Spleen (tissue), 7 donors: ENCODE measurements at regions not wholly inside any gene's neighbourhood (a gene's known extent, or its start where the extent isn't known, plus 50 kb on each side); places are given as distances from the start of the nearest gene placed in this dataset.

Source experiments
- CTCF ChIP-seq, 11 experiments: fragments of 200-600 bp in 7 of 11; fragments of 450-650 bp in 4 of 11; sonication (generic) in 4 of 11; IDR thresholded peaks in 8 of 11; conservative IDR thresholded peaks in 3 of 11; 1 replicate in 7 of 11; 2 replicates in 4 of 11; pipeline versions ENCODE4 v1.4.0 to v1.8.0; 2016 to 2021; ENCODE audit warnings: antibody characterized with exemption in 11 of 11, inconsistent platforms in 4 of 11, mild to moderate bottlenecking in 1 of 11
- POLR2A ChIP-seq, 3 donors: fragments of 450-650 bp; IDR thresholded peaks; one replicate each; pipeline ENCODE4 v1.5.1; 2017; ENCODE audit warnings: antibody characterized with exemption in 3 of 3, mild to moderate bottlenecking in 1 of 3
- POLR2AphosphoS5 ChIP-seq, 3 donors: sonication (generic); formaldehyde crosslinking; IDR thresholded peaks; one replicate each; pipeline ENCODE4 v1.5.1; 2017; ENCODE audit warnings: antibody characterized with exemption in 3 of 3
- donor health status: DM: no; HTN: no; CAD: no; lungs with moderate emphysema.
- donor health status: DM: no; HTN: no; CAD: no.
- donor health status: DM: no; HTN: no; CAD: no.

- TF ChIP-seq CTCF (IDR thresholded peaks at IDR 0.05 in 8 of 11, conservative IDR thresholded peaks at IDR 0.05 in 3 of 11), result no peak
- no peak for TF ChIP-seq POLR2AphosphoS5 (IDR thresholded peaks at IDR 0.05)
- no peak for TF ChIP-seq POLR2A (IDR thresholded peaks at IDR 0.05)
Measured at GRCh38 chr14:81715731-81716130, 182.1 kb upstream of the SEL1L start.
